Epidermal melanocyte (primary cell): ENCODE measurements at regions not wholly inside any gene's neighbourhood (a gene's known extent, or its start where the extent isn't known, plus 50 kb on each side); places are given as distances from the start of the nearest gene placed in this dataset.
"Not testable (repeated sequence)": the region's sequence is repeated elsewhere in the genome, so short reads cannot be mapped to it uniquely, and the experiment has no call there.

ENCODE experiments used
- DNase-seq: peaks from one replicate; pipeline ENCODE4 v3.0.0; 2011; ENCODE audit warnings: low spot score; ENCODE audit not compliant: insufficient read length

DNA sequence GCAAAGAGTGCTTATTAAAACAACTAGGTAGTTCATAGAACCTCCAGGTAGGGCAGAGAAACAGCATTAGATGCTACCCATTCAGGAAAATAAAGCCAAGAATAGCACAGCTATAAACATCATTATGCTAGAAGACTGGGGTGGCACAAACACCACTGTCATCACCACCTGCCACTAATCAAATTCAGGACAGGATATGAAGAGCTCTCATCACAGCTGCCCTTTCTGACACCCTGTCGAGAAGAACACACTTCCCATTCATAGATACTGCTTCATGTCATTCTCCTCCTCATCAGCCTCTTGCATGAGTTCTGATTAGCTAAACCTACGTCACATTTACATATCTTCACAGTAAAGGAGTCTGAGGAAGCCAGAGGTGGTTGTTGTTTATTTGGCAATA is 692.3 kb upstream of the HS3ST1 start:
- DNase-seq: no peak

DNA sequence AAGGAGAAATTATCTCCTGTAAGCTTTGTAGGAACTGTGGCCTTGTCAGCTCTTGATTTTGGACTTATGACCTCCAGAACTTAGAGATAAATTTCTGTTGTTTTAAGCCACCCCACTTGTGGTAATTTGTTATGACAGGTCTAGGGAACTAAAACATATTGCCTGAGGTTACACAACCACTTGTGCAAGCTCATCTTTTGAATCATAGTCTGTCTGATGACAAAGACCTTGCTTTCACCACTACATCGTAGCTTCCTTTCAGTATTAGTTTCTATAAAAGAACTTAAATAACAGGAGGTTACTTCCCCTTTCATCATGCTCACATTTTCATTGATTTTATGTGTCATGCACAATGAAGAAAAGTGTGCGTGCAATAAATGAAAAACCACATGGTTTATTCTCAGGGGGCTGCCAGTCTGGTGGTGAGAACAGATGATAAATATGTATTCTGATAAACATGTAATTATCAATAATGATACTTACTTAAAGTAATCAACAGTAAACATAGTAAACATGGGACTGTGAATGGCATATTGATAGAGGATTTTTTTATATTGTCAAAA is 690.0 kb upstream of the HS3ST1 start:
- no peak for DNase-seq

DNA sequence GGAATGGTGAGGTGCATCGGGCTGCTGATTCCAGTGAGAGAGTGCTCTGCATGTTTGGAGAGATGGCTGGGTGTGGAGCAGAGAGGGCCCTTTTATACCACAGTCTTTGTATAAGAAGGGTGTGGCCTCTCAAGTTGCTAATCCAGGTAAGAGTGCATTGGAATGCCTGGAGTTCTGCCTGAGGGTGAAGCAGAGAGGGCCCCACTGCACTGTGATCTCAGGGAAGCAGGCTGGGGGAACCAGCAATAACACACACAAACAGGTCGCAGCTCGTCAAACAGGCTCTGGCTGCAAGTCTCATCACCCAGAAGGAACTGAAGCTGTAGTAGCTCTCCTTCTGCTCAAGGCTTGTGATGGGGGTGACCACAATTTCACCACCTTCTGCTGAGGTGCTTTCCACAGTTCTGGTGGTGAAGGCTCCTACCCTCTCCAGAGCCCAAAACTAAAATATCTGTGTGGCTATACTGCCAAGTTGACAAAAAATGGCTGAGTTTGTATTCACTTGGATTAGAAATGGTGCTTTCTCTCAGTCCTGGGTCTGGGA is 687.4 kb upstream of the HS3ST1 start:
- DNase-seq: no peak

GRCh38 chr4:12110627-12111026 is 681.9 kb upstream of the HS3ST1 start:
- no peak for DNase-seq

DNA sequence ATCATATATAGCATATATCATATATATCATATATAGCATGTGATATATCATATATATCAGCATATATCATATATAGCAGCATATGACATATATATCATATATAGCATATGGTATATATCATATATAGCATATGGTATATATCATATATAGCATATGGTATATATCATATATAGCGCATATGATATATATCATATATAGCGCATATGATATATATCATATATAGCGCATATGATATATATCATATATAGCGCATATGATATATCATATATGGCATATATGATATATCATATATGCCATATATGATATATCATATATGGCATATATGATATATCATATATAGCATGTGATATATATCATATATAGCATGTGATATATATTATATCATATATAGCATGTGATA is 680.4 kb upstream of the HS3ST1 start:
- not testable (repeated sequence) for DNase-seq

DNA sequence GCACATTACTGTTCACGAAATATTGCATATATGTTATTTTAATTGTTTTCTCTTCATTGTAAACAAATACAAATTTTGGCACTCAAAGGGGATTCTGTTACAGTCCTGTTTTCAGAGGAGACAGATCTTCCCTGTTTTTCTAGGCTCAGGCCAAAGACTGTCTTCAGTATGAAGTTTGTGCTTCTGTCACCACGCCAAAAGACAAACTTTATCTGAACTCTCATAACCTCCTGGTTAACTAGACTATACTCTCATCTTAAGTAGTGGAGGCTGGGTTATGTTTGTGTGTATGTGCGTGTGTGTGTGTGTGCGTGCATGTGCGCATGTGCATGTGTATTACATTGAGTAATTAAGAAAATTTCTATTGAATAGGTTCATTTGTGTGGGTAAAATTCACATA is 676.8 kb upstream of the HS3ST1 start:
- no peak for DNase-seq

DNA sequence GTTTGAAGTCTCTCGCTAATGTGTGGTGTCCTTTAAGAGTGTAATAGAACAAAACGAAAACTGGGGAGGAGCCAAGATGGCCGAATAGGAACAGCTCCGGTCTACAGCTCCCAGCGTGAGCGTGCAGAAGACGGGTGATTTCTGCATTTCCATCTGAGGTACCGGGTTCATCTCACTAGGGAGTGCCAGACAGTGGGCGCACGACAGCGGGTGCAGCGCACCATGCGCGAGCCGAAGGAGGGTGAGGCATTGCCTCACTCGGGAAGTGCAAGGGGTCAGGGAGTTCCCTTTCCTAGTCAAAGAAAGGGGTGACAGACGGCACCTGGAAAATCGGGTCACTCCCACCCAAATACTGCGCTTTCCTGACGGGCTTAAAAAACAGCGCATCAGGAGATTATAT is 661.2 kb upstream of the HS3ST1 start:
- not testable (repeated sequence) for DNase-seq

- no peak for DNase-seq
These were observed 656.0 kb upstream of the HS3ST1 start for GRCh38 chr4:12084690-12085089.

- DNase-seq: no peak
These were observed 642.6 kb upstream of the HS3ST1 start for GRCh38 chr4:12071316-12071715.

- DNase-seq: no peak
These were observed 625.3 kb upstream of the HS3ST1 start for GRCh38 chr4:12053966-12054365.

DNA sequence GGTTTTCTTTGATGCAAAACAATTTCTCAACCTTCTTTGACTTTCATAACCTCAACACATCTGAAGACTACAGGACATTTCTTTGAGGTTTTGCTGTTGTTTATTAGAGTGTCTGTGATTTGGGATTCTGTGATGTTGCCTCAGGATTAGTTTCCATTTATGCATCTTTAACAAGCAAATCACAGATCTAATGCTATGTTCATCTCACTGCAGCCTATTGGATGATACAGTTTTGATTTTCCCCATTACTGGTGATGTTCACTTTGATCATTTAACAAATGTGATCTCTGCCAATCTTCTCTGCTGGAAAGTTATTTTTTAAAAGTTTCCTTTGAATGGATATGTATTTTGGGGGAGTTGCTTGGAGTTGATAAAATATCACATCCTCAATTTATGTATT is 624.9 kb upstream of the HS3ST1 start:
- no peak for DNase-seq

DNA sequence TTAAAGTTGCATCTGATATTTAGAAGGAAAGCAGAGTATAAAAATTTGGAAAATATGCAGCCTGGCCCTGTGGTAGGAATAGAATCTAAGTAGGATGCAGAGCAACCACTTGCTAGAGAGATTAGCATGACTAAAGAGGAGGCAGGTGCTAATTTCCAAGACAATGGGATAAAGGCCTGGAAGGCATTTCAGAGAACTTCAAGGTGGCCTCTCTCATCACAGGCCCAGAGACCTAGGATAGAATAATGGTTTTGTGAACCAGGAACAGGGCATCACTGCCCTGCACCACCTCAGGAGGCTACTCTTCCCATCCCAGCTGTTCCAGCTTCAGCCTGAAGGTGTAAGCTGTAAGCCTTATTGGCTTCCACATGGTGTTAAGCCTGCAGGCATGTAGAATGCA is 621.7 kb upstream of the HS3ST1 start:
- DNase-seq: no peak

- no peak for DNase-seq
These were observed 614.1 kb upstream of the HS3ST1 start for GRCh38 chr4:12042818-12043217.

DNA sequence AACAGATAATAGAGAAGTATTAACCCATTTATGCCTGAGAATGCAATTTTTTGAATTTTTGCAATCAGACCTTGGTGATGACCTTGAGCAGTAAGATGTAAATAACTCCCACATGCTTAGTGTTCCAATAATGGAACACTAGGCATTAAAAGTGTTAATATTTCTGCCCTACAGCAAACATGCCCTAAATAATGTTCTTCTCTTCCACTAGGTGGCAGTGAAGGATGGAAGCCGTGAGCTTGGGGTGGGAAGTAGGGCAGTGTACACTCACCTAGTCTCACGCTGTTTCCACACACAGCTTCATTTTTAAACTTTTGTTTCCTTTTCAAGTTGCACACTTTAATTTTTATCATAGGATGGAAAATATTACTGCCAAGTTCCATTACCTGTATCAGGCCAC is 613.1 kb upstream of the HS3ST1 start:
- no peak for DNase-seq

- no peak for DNase-seq
These were observed 607.8 kb upstream of the HS3ST1 start for GRCh38 chr4:12036450-12036849.

DNA sequence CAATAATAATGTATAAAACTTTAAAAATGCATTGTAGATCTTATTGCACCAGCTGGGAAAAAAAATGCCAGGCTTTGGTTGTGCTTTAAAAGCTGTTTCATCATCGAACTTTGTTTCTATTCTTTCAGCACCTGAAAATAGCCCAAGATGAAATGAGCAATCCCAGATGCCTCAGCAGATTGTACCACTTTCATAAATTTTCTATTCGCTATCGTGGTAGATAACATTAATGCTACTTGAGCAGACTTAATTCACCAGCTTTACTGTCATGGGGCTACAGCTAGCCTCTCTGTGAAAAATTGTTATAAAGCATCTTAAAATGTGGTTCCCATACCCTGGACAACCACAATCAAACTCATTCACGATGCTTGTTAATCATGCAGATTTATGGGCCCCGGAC is 599.6 kb upstream of the HS3ST1 start:
- DNase-seq: no peak

DNA sequence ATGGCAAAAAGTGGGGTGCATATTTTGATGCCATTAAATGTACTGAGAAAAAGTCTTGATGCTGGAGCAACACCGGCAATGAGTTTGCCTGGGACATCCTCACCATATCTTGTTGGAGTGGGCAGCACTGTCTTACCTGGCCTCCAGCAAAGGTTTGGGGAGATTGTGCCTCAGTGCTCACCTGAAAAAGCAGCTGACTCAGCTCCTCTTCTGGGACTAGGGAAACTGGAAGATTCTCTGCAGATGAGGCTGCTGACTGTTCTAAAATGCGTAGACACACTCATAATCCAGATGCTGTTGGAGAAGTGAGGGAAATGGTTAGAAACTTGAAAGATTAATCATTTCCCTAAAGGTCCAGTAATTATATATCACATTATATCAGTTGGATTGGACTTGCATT is 593.7 kb upstream of the HS3ST1 start:
- DNase-seq: no peak

DNA sequence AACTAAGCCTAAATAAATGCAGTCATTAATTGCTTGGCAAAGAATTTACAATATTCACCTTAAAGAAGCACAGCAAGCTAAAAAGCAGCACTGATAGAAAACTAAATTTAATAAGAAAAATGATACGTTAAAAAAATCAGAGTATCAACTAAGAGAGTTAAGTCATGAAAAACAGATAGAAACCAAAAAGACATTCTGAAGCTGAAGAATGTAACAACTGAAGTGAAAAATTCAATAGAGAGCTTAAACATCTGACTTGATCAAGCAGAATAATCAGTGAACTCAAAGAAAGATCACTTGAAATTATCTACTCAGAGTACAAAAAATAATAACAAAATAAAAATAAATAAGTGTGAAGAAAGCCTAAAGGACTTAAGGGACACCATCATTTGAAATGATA is 588.0 kb upstream of the HS3ST1 start:
- no peak for DNase-seq

DNA sequence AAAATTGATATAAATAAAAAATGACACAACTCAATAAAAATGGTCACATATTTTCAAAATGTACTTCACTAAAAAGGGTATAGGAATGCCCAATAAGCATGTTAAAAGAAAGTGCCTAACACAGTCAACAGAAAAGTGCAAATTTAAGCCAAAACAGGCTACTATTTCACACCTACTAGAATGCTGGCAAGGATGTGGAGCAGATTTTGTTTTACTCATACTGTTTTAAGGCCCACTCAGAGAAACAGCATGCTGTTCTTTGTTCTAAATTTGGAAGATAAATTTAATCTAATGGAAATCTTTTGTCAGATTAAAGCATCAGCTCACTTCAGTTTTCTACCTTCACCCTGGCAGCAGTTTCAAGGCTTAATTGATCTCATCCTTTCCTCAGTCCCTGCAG is 576.8 kb upstream of the HS3ST1 start:
- DNase-seq: no peak

- DNase-seq: not testable (repeated sequence)
These were observed 567.9 kb upstream of the HS3ST1 start for GRCh38 chr4:11996581-11996980.

GRCh38 chr4:11976726-11977263 is 548.1 kb upstream of the HS3ST1 start:
- no peak for DNase-seq

DNA sequence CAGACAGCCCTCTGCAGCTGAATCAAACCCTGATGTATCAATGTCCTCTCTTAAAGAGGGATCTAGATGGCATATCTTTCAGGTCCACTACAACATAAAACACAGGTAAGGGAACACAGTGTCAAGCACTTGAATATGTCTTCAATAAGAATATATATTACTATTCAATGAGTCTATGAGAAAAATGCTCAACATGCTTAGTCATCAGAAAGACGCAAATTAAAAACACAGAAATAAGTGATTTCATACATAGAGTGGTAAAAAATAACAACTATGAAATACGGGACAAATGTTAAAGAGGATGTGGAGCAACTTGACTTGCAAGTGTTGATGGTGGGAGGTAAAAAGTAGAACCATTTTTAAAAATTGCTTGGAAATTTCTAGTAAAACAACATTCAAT is 544.6 kb upstream of the HS3ST1 start:
- DNase-seq: no peak

GRCh38 chr4:11970754-11971153 is 542.1 kb upstream of the HS3ST1 start:
- DNase-seq: no peak

DNA sequence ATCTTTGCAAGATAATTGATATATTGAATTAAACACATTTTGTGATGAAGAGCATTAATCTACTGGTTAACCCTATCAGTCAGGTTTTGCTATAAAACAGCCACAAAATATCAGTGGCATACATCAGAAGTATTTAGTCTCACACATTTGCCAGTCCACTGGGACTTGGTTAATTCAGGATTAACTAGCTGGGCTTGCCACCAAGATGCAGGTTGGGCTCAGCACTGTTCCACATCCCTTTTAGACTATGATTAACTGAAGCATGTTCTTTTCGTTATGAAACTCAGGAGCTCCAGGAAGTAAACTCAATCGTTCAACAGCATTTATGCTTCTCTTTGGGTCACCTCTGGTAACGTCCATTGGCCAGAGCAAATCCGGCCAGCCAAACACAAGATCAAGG is 538.1 kb upstream of the HS3ST1 start:
- no peak for DNase-seq
